K562 (cell line): ENCODE measurements at regions not wholly inside any gene's neighbourhood (a gene's known extent, or its start where the extent isn't known, plus 50 kb on each side); places are given as distances from the start of the nearest gene placed in this dataset.

ENCODE experiments used
- ATAC-seq: fragments of 200-7000 bp; cut with Tn5 transposase; 3 replicates; pipeline ENCODE4 v1.9.1; 2020; ENCODE audit warnings: moderate library complexity
- BruUV-seq: library from RNA; stranded (reverse); fragments of 400-500 nt; replicated peaks from 2 replicates; lab custom pipeline; 2021; lab: Mats Ljungman, UMichigan
- CTCF ChIA-PET: fragments of 300-600 bp; formaldehyde crosslinking; extraction: SDS; loops from one replicate; lab custom pipeline; 2021; ENCODE audit warnings: low intra/inter-chr PET ratio; lab: Yijun Ruan, JAX
- POLR2A ChIA-PET: fragments of 300-600, 350-650 bp; sonication (Branson Sonifier 250); formaldehyde crosslinking; extraction: SDS; loops from one replicate; lab custom pipeline; 2021; ENCODE audit warnings: antibody characterized with exemption, inconsistent platforms; lab: Yijun Ruan, JAX
- DNase-seq, 4 experiments: peaks; one replicate each; pipeline versions ENCODE4 v3.0.0 to v3.0.0-alpha.2; 2011 to 2018; ENCODE audit warnings: low spot score in 3 of 4, mixed read lengths in 3 of 4; ENCODE audit errors: extremely low read depth in 1 of 4
- FAIRE-seq: peaks from 2 replicates; lab custom pipeline; 2011; peaks lifted over from hg19 to GRCh38; lab: Jason Lieb, UNC
- H2AFZ ChIP-seq: 2 replicates; pipeline ENCODE4 v1.6.0; 2011; ENCODE audit warnings: low read depth, low read length, control low read depth, inconsistent platforms
- H3K27ac ChIP-seq: fragments of 200-600 bp; 3 replicates; pipeline ENCODE4 v1.8.0; 2011; ENCODE audit warnings: low read depth, mild to moderate bottlenecking, control low read depth, inconsistent platforms, low read length, moderate library complexity, mixed read lengths; ENCODE audit errors: extremely low read depth
- H3K27me3 ChIP-seq, 2 experiments: fragments of 300-600 bp in 1 of 2; 2 replicates in 1 of 2; 3 replicates in 1 of 2; pipeline versions ENCODE4 v1.6.0 to v1.8.0; 2011; ENCODE audit warnings: inconsistent platforms in 2 of 2, low read length in 2 of 2, mild to moderate bottlenecking in 1 of 2, mixed read lengths in 1 of 2, moderate library complexity in 1 of 2; ENCODE audit not compliant: control insufficient read depth in 2 of 2, insufficient read depth in 2 of 2
- H3K36me3 ChIP-seq: fragments of 300-600 bp; 3 replicates; pipeline ENCODE4 v1.8.0; 2011; ENCODE audit warnings: mild to moderate bottlenecking, low read length, inconsistent platforms; ENCODE audit not compliant: control insufficient read depth, insufficient read depth
- H3K4me1 ChIP-seq, 2 experiments: fragments of 200-600 bp in 1 of 2; replicated peaks in 1 of 2; 2 replicates in 1 of 2; 3 replicates in 1 of 2; pipeline versions ENCODE4 v1.5.1 to v1.8.0; 2011; ENCODE audit warnings: inconsistent platforms in 2 of 2, low read length in 2 of 2, mild to moderate bottlenecking in 1 of 2, mixed read lengths in 1 of 2, moderate library complexity in 1 of 2; ENCODE audit not compliant: control insufficient read depth in 2 of 2, insufficient read depth in 2 of 2
- H3K4me2 ChIP-seq: 2 replicates; pipeline ENCODE4 v1.6.1; 2011; ENCODE audit warnings: low read length, control low read depth, inconsistent platforms, mixed read lengths; ENCODE audit not compliant: insufficient read depth
- H3K4me3 ChIP-seq: fragments of 200-600 bp; sonication (generic), shearing (Covaris generic); 2 replicates; pipeline ENCODE4 v1.5.1; 2016; ENCODE audit warnings: control low read depth, inconsistent platforms
- H3K79me2 ChIP-seq: fragments of 200-600 bp; 3 replicates; pipeline ENCODE4 v1.8.0; 2011; ENCODE audit warnings: low read length, inconsistent platforms; ENCODE audit not compliant: control insufficient read depth, insufficient read depth
- H3K9ac ChIP-seq, 2 experiments: 2 replicates each; pipeline versions ENCODE4 v1.6.0 to v1.6.1; 2011; ENCODE audit warnings: low read depth in 2 of 2, low read length in 2 of 2, control low read depth in 1 of 2, inconsistent platforms in 1 of 2, mild to moderate bottlenecking in 1 of 2, mixed read lengths in 1 of 2; ENCODE audit not compliant: insufficient read depth in 1 of 2
- H3K9me1 ChIP-seq: one replicate; pipeline ENCODE4 v1.6.0; 2011; ENCODE audit warnings: inconsistent platforms, mild to moderate bottlenecking, low read length, moderate library complexity; ENCODE audit not compliant: control insufficient read depth, insufficient read depth
- H3K9me3 ChIP-seq: replicated peaks from 2 replicates; pipeline ENCODE4 v1.5.1; 2011; ENCODE audit warnings: low read depth, low read length, inconsistent platforms; ENCODE audit not compliant: control insufficient read depth, insufficient read depth
- H4K20me1 ChIP-seq: replicated peaks from 2 replicates; pipeline ENCODE4 v1.6.1; 2011; ENCODE audit warnings: low read length, inconsistent platforms, mixed read lengths; ENCODE audit not compliant: control insufficient read depth, insufficient read depth
- C11orf30 ChIP-seq: fragments of 450-650 bp; IDR thresholded peaks from 2 replicates; pipeline ENCODE4 v1.6.1; 2016; ENCODE audit warnings: low read depth, mild to moderate bottlenecking
- HIVEP1 ChIP-seq: fragments of 250-450 bp; sonication (Bioruptor Pico); IDR thresholded peaks from 2 replicates; pipeline ENCODE4 v1.4.0; 2020; ENCODE audit warnings: mild to moderate bottlenecking
- MCM5 ChIP-seq: fragments of 450-650 bp; IDR thresholded peaks from 2 replicates; pipeline ENCODE4 v1.6.1; 2016; ENCODE audit warnings: low read depth
- SIN3B ChIP-seq: fragments of 450-650 bp; IDR thresholded peaks from 2 replicates; pipeline ENCODE4 v1.6.1; 2017; ENCODE audit warnings: low read depth, mild to moderate bottlenecking, moderate library complexity
- SMC3 ChIP-seq: conservative IDR thresholded peaks from 2 replicates; pipeline ENCODE4 v1.6.1; 2011; ENCODE audit warnings: low read depth, low read length, improper control_type of control experiment; ENCODE audit not compliant: insufficient read depth
- SRSF7 ChIP-seq: fragments of 200-400 bp; formaldehyde crosslinking; optimal IDR thresholded peaks from 2 replicates; pipeline ENCODE3; 2017; ENCODE audit warnings: mild to moderate bottlenecking, low read depth, low read length
- XRCC5 ChIP-seq: fragments of 200-400 bp; formaldehyde crosslinking; IDR thresholded peaks from 2 replicates; pipeline ENCODE4 v1.6.1; 2017; ENCODE audit warnings: low read depth, mild to moderate bottlenecking, low read length
- ZNF121 ChIP-seq: sonication (generic); formaldehyde crosslinking; conservative IDR thresholded peaks from 2 replicates; pipeline ENCODE4 v1.8.0; 2022; ENCODE audit warnings: missing genetic modification reagents
- ZNF133 ChIP-seq: fragments of 250-450 bp; sonication (Bioruptor Pico); IDR thresholded peaks from 2 replicates; pipeline ENCODE4 v1.4.0; 2020; ENCODE audit warnings: mild to moderate bottlenecking
- ZNF551 ChIP-seq: fragments of 250-450 bp; sonication (Bioruptor Pico); IDR thresholded peaks from 2 replicates; pipeline ENCODE4 v1.5.0; 2021; ENCODE audit warnings: mild to moderate bottlenecking, moderate library complexity
- ZNF561 ChIP-seq: fragments of 450-650 bp; formaldehyde crosslinking; conservative IDR thresholded peaks from 2 replicates; pipeline ENCODE4 v1.4.0; 2020; ENCODE audit warnings: mild to moderate bottlenecking, moderate library complexity
- WGBS: fragments of 100-300 bp; shearing (Covaris generic); methylation state at CpG from one replicate; pipeline ENCODE4 v1.1.6; 2016; ENCODE audit warnings: low coverage, mixed read lengths; ENCODE audit not compliant: insufficient coverage; ENCODE audit errors: missing lambda C conversion rate; 5-methylcytosine and 5-hydroxymethylcytosine counted together
- in situ Hi-C: fragments of 300-500 bp; cut with MboI; formaldehyde crosslinking; loops from 4 replicates; pipeline ENCODE4 v1.15.0; 2018; ENCODE audit warnings: inconsistent platforms, mixed read lengths
- intact Hi-C: fragments of 100-400 bp; cut with micrococcal nuclease; formaldehyde crosslinking; loops from 2 replicates; pipeline ENCODE4 v1.14.2; 2022
- TF ChIP-seq, protein P1 (sequence below), 2 experiments: IDR thresholded peaks in 1 of 2; conservative IDR thresholded peaks in 1 of 2; 2 replicates each; pipeline ENCODE4 v1.6.1; 2016; ENCODE audit warnings: low read depth in 2 of 2, mild to moderate bottlenecking in 1 of 2, missing compliant biosample characterization in 1 of 2, missing genetic modification characterization in 1 of 2, moderate library complexity in 1 of 2

DNA sequence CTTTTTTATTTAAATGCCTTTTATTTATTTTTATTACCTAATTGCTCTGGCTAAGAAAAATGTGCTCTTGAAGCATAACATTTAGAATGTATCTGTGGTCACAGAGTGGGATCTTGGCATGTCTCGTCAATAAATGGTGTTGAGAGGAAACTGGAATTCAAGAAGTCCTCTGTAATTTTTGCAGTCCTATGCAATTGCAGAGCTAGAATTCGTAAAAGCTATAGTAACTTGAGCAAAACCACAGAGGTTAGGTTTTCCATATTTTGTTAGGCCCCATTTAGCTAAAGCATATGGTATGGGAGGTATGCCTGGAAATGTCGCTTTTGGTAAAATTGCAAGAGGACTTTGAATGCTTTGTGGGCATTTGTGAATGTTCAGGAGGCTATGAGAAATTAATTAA is 466.7 kb upstream of the NFIA start:
- Histone ChIP-seq H4K20me1 (no peaks in the 10 kb centered on the region), H3K4me2 (no peak overlapping the region), H3K9me1 (no peaks in the 10 kb centered on the region), H3K9ac (no peak overlapping the region), H3K4me3 (no peak overlapping the region), H3K4me1 (no peaks in the 10 kb centered on the region), H3K79me2 (no peaks in the 10 kb centered on the region), H2AFZ (no peak overlapping the region), H3K27ac (no peak overlapping the region), H3K9me3 (no peaks in the 10 kb centered on the region), H3K36me3 (no peaks in the 10 kb centered on the region), H3K27me3 (no peaks in the 10 kb centered on the region)
- TF ChIP-seq MCM5: no peak
- POLR2A ChIA-PET: interaction anchor here (0.6 kb wide), 1 partner anchor 878 kb away, joined by 3 read pairs; no protein-coding TSS in a partner anchor
- no peak for ATAC-seq
- no TSS peak for BruUV-seq
- no peak for DNase-seq
- CTCF ChIA-PET: no interaction called here
- in situ Hi-C loops (no loop called here), intact Hi-C loops (no loop called here)
- no peak for FAIRE-seq
- WGBS: 37% methylated on average over 3 of the region's 3 CpGs

DNA sequence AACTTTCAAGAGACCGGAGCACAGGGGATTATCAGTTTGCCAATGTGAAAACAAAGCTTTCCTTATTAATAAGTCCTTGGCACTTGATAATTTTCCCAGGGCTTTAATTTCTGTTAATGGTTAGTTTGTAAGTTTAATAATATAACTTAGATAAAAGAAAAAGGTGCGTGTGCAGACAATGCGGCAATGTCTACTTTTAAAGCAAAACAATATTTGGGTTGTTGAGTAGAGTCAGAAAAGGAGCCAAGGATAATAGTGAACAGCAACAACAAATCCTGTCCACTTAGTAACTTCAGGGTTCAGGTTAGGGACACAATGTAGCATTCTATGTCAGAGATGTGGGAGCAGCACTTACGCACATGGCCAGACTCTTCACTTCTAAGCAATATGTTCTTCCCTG is 469.6 kb upstream of the NFIA start:
- H3K9me1 ChIP-seq: no peaks in the 10 kb centered on the region
- no peaks in the 10 kb centered on the region for H3K36me3 ChIP-seq
- H3K4me3 ChIP-seq: no peak overlapping the region
- intact Hi-C loops (no loop called here), in situ Hi-C loops (no loop called here)
- no peaks in the 10 kb centered on the region for H3K9me3 ChIP-seq
- no peak overlapping the region for H3K9ac ChIP-seq
- no peak overlapping the region for H2AFZ ChIP-seq
- no peak overlapping the region for H3K4me2 ChIP-seq
- H4K20me1 ChIP-seq: no peaks in the 10 kb centered on the region
- H3K27me3 ChIP-seq: no peaks in the 10 kb centered on the region
- no TSS peak for BruUV-seq
- 28% methylated on average over 4 of the region's 4 CpGs for WGBS
- H3K4me1 ChIP-seq: no peaks in the 10 kb centered on the region
- ChIA-PET POLR2A (no interaction called here), CTCF (no interaction called here)
- no peaks in the 10 kb centered on the region for H3K79me2 ChIP-seq
- H3K27ac ChIP-seq: no peak overlapping the region
- DNase-seq (no peak), FAIRE-seq (no peak), ATAC-seq (no peak)
- TF ChIP-seq HIVEP1 (CRISPR knock-in tag): no peak
- TF ChIP-seq ZNF133: no peak
- no peak for TF ChIP-seq SIN3B
- no peak for TF ChIP-seq XRCC5
- no peak for TF ChIP-seq SMC3
- no peak for TF ChIP-seq SRSF7
- TF ChIP-seq, protein P1, sequence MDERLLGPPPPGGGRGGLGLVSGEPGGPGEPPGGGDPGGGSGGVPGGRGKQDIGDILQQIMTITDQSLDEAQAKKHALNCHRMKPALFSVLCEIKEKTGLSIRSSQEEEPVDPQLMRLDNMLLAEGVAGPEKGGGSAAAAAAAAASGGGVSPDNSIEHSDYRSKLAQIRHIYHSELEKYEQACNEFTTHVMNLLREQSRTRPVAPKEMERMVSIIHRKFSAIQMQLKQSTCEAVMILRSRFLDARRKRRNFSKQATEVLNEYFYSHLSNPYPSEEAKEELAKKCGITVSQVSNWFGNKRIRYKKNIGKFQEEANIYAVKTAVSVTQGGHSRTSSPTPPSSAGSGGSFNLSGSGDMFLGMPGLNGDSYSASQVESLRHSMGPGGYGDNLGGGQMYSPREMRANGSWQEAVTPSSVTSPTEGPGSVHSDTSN (CRISPR knock-in tag; IDR thresholded peaks at IDR 0.05; ENCODE audit: low read depth): no peak
- TF ChIP-seq, protein P1 (tag; conservative IDR thresholded peaks at IDR 0.05; ENCODE audit: low read depth): no peak
- no peak for TF ChIP-seq ZNF551 (CRISPR knock-in tag)
- TF ChIP-seq ZNF121: no peak
- no peak for TF ChIP-seq ZNF561 (CRISPR knock-in tag)
- no peak for TF ChIP-seq C11orf30
